Muscle of arm (tissue), 1 donor: ENCODE measurements at regions not wholly inside any gene's neighbourhood (a gene's known extent, or its start where the extent isn't known, plus 50 kb on each side); places are given as distances from the start of the nearest gene placed in this dataset.

Source experiments
- DNase-seq: peaks from one replicate; pipeline ENCODE4 v3.0.0-alpha.2; 2013

DNA sequence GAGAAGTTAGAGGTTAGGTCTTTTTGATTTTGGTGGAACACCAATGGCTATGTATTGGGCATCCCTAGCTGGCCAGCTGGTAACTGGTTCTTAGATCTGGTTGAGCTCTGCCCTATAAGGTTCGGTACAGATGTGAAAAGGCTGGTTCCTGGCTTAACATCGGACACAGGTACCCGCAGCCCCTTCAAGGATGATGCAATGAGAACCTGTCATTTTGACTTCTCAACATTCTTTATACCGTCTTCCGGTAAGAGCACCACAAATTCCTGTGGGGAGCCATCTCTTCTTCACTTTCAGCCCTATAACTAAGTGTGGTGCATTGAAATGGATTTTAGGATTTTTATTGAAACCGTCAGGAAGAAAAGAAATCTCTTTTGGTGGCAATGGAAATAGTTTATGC lies 222.8 kb downstream of the ADAMTS9 start:
- no peak for DNase-seq

GRCh38 chr3:64463981-64464380 lies 223.8 kb downstream of the ADAMTS9 start:
- no peak for DNase-seq

DNA sequence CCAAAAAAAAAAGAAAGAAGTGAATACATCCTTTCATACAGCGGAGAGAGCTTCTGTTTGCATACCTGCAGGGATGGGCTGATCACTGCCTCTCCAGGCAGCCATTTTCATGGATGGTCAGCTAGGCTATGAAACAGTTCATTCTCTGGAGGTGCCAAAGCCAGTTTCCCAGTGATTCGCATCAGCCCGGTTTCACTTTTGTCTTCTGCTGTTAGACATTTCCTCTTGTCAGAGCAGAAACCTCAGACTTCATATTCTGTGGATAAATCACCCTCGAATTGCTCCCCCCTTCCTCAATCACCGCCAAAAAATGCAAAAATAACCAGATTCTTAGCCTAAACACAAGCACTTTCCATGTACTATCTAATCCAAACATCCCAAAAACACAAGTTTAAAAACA lies 225.6 kb downstream of the ADAMTS9 start:
- no peak for DNase-seq

- DNase-seq, result no peak
Measured at GRCh38 chr3:64460877-64461276, 226.9 kb downstream of the ADAMTS9 start.

DNA sequence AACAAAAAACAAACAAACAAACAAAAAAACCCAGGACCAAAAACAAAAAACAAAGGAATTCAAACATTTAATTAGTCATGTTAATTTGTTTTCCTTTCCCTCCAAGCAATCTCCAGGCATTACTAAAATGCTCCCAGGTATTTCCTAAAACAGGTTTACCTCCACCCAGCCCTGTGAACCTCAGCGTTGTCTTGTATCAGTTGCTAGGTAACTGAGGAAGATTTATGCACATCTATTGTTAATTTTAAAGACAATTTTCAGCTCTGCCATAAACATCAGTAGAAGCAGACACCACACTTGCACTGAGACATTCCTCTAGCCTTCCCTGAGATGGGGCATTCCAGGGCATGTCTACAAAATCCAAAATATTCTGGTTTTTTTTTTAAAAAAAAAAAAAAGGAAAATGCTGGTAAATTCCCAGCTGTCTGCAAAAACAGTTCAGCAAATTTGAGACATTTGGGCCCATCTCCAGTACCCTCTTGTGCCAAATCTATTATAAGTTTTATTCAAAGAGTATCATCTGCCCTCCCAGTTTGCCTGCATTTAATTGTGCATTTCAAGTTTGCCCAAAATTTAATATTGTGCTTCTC lies 227.6 kb downstream of the ADAMTS9 start:
- DNase-seq, result no peak

- no peak for DNase-seq
Measured at GRCh38 chr3:64459711-64460110, 228.1 kb downstream of the ADAMTS9 start.

DNA sequence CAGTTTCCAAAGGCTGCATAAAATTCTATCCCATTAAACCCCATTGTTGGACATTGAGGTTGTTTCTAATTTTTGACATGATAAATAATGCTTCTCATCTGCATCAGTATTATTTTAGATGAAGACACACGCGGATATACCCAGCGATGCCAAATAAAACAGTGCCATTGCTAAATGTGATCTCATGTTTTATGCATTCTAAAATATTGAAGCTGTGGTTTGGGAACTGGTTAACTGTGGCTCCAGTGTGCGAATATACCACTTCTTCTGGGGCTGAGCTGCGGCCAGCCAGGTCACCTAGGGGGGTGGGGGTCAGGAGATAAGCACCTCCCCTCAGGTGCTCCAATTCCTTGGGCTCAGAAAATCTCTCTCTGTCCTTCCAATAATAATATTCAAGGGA lies 230.0 kb downstream of the ADAMTS9 start:
- DNase-seq, result no peak

DNA sequence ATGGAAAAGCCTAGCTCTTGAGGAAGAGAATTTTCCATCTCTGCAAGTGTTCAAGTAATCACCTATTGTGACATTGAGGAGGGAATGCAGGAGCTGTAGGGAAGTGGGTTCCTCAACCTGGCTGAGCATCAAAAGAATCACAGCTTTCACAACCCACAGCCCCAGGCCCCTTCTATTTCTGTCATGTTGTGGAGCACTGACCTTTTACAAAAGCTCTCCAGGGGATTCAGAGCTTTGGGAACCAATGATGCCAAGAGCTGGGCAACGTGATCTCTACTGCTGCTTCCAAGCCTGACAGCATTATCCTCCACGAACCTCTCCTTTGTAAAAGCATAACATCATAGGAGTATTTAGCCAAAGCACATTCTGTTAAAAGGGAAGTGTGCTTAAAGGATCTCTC lies 231.1 kb downstream of the ADAMTS9 start:
- DNase-seq, result no peak

DNA sequence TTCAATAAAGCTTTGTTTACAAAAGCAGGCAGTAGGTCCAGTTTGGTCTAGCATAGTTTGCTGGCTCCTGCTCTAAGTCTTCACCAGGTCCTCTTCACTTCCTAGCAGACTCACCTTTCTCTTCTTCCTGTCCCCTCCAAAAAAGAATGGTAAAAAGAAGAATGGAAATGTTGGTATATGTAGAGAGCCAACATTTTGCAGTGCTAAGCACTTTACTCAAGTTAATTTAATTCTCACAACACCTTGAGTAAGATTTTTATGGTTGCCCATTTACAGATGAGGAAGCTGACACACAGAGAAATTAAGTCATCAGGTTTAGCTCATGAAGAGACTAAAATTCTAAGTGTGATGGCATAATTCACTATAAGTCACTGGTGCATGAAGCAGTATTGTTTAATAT lies 230.1 kb upstream of the PRICKLE2 start:
- DNase-seq, result no peak

- no peak for DNase-seq
Measured at GRCh38 chr3:64454768-64455167, 229.5 kb upstream of the PRICKLE2 start.

DNA sequence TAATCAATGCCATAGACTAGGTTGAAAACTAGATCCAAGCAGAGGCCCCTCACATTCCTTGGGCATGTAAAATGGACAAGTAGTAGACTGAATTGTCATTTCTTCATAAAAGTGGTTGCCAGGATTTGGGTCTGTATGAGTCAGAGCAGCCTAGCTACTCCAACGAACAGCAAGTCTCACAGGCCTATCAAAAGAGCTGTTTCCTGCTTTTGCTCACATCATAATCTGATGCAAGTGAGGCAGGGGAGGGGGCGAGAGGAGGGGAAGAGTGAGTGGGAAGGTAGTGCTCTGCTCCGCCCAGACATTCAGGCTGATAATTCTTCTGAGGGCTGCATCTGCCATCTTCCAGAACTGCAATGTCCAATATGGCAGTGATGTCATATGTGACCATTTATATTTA lies 228.9 kb upstream of the PRICKLE2 start:
- no peak for DNase-seq

DNA sequence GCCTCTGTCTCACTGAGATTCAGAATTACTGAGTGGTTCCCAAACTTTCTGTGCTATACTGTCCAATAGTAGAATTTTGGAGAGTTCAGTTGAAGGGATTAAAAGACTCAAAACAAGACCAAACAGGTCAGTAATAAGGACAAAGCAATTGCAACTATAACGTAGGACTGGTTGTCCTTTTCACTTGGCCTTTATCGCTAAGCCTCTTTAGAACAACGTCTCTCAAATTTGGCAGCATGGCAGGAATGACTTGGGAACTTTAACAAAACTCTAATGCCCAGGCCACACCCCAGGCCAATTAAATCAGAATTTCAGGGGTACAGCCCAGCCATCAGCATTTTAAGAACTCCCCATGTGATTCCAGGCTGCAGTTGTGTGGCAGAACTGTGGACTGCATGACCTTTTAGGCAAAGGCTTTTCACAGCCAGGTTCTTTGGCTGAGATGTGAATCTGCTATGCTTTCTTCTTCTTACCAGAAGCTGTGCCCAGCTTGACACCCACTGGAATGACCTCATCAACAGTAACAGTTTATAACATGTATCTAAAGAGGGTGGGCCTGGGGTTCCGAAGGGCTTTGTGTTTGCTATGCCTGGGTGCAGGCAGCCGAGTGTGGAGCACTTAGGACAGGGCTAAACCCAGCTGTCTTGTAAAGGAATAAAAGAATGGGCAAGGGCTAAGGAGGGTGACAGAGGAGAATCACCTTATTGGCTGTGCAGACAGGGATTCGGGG lies 226.2 kb upstream of the PRICKLE2 start:
- no peak for DNase-seq

GRCh38 chr3:64450396-64450956 lies 225.2 kb upstream of the PRICKLE2 start:
- DNase-seq, result no peak

DNA sequence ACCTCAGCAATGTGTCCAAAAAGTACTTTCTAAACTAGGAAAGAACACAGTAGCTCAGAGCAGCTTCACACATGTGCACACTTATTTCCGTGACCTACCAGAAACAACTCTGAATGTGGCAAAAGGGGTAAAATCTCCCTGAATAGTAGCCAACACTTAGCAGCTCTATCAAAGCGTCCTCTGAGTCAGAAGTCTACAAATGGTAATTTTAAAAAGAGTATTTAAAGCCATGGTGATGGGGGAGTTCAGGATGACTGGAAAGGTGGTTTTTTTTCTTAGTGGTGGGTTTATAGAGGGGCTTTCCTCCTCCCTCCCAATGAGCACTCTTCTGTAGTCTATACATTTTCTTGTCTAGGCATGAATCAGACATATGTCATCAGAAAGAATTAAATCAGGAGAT lies 223.8 kb upstream of the PRICKLE2 start:
- DNase-seq, result no peak

DNA sequence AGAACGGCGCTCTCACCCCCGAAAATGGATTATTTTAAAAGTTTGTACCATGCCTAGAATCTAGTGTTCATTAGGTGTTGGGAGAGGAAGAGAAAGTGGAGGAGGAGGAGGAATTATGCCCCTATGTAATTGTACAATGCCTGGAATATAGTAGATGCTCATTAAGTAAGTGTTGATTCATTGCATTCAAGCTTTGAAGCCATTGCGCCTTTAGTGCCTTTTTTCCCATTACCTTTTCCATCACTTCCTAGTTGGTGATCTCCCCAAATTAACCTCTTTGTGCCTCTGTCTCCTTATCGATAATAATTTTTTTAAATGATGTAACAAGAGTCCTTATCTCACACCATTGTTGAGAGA lies 220.7 kb upstream of the PRICKLE2 start:
- DNase-seq, result no peak

GRCh38 chr3:64445109-64445943 lies 220.1 kb upstream of the PRICKLE2 start:
- DNase-seq, result peak; percentile 31

DNA sequence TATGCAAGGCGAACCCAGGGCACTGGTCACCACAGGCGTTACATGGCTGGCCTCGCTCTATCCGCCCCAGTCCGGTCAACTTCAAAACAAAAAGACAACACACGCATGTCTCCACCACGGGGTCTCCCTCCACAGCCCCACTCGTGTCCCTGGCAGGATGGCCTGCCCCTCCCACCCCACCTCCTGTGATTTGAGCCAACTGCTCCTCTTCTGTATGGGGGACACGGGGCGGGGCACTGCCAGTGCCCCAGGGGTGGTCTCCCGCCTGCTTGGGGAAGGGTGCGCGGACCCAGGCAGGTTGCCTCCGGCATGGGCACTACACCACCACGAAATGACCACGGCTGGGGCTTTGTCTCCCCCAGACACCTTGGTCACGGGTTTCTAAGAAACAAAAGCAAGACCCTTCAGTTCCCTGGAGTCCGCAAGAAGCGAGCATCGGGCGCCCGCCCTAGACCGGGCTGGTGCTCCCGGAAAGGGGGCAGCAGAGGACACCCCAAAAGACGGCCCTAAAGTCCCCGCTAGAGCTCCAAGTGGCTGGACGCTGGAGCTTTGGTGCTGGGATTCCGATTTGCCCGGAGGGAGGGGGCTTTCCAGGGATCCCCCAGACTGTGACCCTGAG lies 219.3 kb upstream of the PRICKLE2 start:
- DNase-seq, result peak; percentile 22

GRCh38 chr3:64443546-64444381 lies 218.5 kb upstream of the PRICKLE2 start:
- peak; percentile 18 for DNase-seq

DNA sequence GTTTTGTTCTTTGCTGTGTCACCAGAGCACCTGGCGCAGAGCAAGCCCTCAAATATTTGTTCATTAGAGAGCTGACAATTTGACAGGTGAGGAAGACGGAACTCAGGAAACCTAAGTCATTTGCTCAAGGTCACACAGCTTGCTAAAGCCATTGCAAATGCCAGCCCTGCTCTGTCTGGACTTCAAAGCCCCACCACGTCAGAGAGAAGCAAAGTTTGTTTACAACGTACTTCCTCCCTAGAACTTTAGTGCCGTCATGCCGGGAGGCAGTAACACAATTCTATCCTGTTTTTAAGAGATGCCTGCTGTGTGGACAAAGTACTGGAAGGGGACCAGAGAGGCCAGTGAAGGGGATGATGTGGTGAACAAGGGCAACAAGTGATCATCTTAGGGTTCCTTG lies 216.6 kb upstream of the PRICKLE2 start:
- DNase-seq, result no peak

- DNase-seq, result no peak
Measured at GRCh38 chr3:64440498-64440897, 215.2 kb upstream of the PRICKLE2 start.

- DNase-seq, result no peak
Measured at GRCh38 chr3:64438812-64439211, 213.5 kb upstream of the PRICKLE2 start.
